Activated B cell treated with CpG ODN at 0.5 μM for 24 hours (primary cell): ENCODE measurements at regions not wholly inside any gene's neighbourhood (a gene's known extent, or its start where the extent isn't known, plus 50 kb on each side); places are given as distances from the start of the nearest gene placed in this dataset.

Experiments
- ATAC-seq: fragments of 200-7000 bp; cut with Tn5 transposase; one replicate; pipeline ENCODE4 v1.10.0; 2021; ENCODE audit warnings: low read depth, mild to moderate bottlenecking, moderate library complexity
- CTCF ChIA-PET: fragments of 350-600 bp; sonication (Branson Sonifier 250); formaldehyde crosslinking; loops from one replicate; lab custom pipeline; 2021; ENCODE audit warnings: antibody characterized with exemption; lab: Charles Lee
- POLR2A ChIA-PET: fragments of 350-600 bp; sonication (Branson Sonifier 250); formaldehyde crosslinking; loops from one replicate; lab custom pipeline; 2021; ENCODE audit warnings: antibody characterized with exemption; lab: Charles Lee
- DNase-seq: peaks from one replicate; pipeline ENCODE4 v3.0.0; 2022
- H3K27ac Mint-ChIP-seq: one replicate; pipeline ENCODE4 v1.8.0; 2020; ENCODE audit warnings: mixed read lengths
- H3K27me3 Mint-ChIP-seq: one replicate; pipeline ENCODE4 v1.8.0; 2021; ENCODE audit warnings: mixed read lengths
- H3K36me3 Mint-ChIP-seq: one replicate; pipeline ENCODE4 v1.8.0; 2021; ENCODE audit warnings: low read depth, mixed read lengths
- H3K4me1 Mint-ChIP-seq: one replicate; pipeline ENCODE4 v1.8.0; 2021; ENCODE audit warnings: mixed read lengths
- H3K4me3 Mint-ChIP-seq: one replicate; pipeline ENCODE4 v1.8.0; 2020; ENCODE audit warnings: mild to moderate bottlenecking, mixed read lengths
- H3K9me3 Mint-ChIP-seq: one replicate; pipeline ENCODE4 v1.8.0; 2020; ENCODE audit warnings: mixed read lengths
- intact Hi-C: fragments of 100-400 bp; cut with micrococcal nuclease; formaldehyde crosslinking; loops from one replicate; pipeline ENCODE4 v1.15.1; 2024
- TF ChIP-seq, protein P1 (sequence below): fragments of 200-600 bp; IDR thresholded peaks from one replicate; pipeline ENCODE4 v1.8.0; 2022; ENCODE audit warnings: antibody characterized with exemption, mild to moderate bottlenecking

GRCh38 chr20:48294196-48294595, 508.9 kb upstream of the SULF2 start:
- H3K4me1 Mint-ChIP-seq, result no peaks in the 10 kb centered on the region
- H3K9me3 Mint-ChIP-seq, result no peaks in the 10 kb centered on the region
- ATAC-seq (no peak), DNase-seq (no peak)
- POLR2A ChIA-PET, result no interaction called here
- CTCF ChIA-PET, result no interaction called here
- no peak overlapping the region for H3K4me3 Mint-ChIP-seq
- peaks cover 15% of the 10 kb centered on the region for H3K27me3 Mint-ChIP-seq
- H3K36me3 Mint-ChIP-seq, result no peaks in the 10 kb centered on the region
- intact Hi-C loops, result no loop called here
- H3K27ac Mint-ChIP-seq, result no peak overlapping the region
- TF ChIP-seq, protein P1, sequence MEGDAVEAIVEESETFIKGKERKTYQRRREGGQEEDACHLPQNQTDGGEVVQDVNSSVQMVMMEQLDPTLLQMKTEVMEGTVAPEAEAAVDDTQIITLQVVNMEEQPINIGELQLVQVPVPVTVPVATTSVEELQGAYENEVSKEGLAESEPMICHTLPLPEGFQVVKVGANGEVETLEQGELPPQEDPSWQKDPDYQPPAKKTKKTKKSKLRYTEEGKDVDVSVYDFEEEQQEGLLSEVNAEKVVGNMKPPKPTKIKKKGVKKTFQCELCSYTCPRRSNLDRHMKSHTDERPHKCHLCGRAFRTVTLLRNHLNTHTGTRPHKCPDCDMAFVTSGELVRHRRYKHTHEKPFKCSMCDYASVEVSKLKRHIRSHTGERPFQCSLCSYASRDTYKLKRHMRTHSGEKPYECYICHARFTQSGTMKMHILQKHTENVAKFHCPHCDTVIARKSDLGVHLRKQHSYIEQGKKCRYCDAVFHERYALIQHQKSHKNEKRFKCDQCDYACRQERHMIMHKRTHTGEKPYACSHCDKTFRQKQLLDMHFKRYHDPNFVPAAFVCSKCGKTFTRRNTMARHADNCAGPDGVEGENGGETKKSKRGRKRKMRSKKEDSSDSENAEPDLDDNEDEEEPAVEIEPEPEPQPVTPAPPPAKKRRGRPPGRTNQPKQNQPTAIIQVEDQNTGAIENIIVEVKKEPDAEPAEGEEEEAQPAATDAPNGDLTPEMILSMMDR, result no peak

GRCh38 chr20:48293671-48294070, 508.4 kb upstream of the SULF2 start:
- ATAC-seq, result no peak
- no peak for DNase-seq
- CTCF ChIA-PET, result no interaction called here
- intact Hi-C loops, result no loop called here
- no peaks in the 10 kb centered on the region for H3K36me3 Mint-ChIP-seq
- POLR2A ChIA-PET, result no interaction called here
- H3K4me1 Mint-ChIP-seq, result no peaks in the 10 kb centered on the region
- no peaks in the 10 kb centered on the region for H3K9me3 Mint-ChIP-seq
- no peak overlapping the region for H3K27ac Mint-ChIP-seq
- H3K27me3 Mint-ChIP-seq, result peaks cover 20% of the 10 kb centered on the region
- H3K4me3 Mint-ChIP-seq, result no peak overlapping the region
- TF ChIP-seq, protein P1, result no peak

- TF ChIP-seq, protein P1, result no peak
- CTCF ChIA-PET, result no interaction called here
- no peaks in the 10 kb centered on the region for H3K36me3 Mint-ChIP-seq
- DNase-seq (no peak), ATAC-seq (no peak)
- H3K9me3 Mint-ChIP-seq, result no peaks in the 10 kb centered on the region
- POLR2A ChIA-PET, result no interaction called here
- H3K27ac Mint-ChIP-seq, result no peak overlapping the region
- no peaks in the 10 kb centered on the region for H3K4me1 Mint-ChIP-seq
- H3K27me3 Mint-ChIP-seq, result peaks cover 24% of the 10 kb centered on the region
- no peak overlapping the region for H3K4me3 Mint-ChIP-seq
- intact Hi-C loops, result no loop called here
Observed at GRCh38 chr20:48292806-48293205, 507.5 kb upstream of the SULF2 start.

- Mint-ChIP-seq H3K9me3 (no peaks in the 10 kb centered on the region), H3K27me3 (peaks cover 24% of the 10 kb centered on the region), H3K4me1 (no peaks in the 10 kb centered on the region), H3K4me3 (no peak overlapping the region), H3K27ac (no peak overlapping the region), H3K36me3 (no peaks in the 10 kb centered on the region)
- intact Hi-C loops, result no loop called here
- CTCF ChIA-PET, result no interaction called here
- TF ChIP-seq, protein P1, result no peak
- POLR2A ChIA-PET, result no interaction called here
- no peak for ATAC-seq
- no peak for DNase-seq
Observed at GRCh38 chr20:48291896-48292295, 506.6 kb upstream of the SULF2 start.

DNA sequence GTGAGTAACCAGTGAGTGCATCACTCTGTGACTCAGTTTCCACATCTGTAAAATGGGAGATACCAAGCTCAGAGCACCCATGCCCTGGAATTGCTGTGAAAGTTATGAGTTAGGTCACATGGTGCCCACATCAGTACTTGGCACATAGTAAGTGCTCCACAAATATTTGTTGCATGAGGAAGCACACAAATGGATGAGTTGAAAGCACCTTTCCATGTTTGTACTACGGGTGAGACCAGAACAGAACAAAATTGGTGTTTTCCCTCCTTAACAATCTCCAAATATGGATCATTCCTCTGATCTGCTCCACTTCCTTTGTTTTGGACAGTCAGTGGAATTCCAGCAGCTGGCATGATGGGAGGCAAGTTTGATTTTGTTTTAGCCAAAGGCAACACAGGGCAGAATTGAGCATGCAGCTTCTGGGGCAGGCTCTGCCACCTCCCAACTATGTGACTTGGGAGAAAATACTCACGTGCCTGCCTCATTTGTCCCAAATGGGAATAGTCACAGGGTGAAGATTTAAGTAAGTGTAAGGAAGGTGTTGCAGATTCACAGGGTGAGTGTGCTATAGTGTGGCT, 503.7 kb upstream of the SULF2 start:
- no peaks in the 10 kb centered on the region for H3K9me3 Mint-ChIP-seq
- intact Hi-C loops, result no loop called here
- H3K4me1 Mint-ChIP-seq, result no peaks in the 10 kb centered on the region
- H3K27me3 Mint-ChIP-seq, result peaks cover 34% of the 10 kb centered on the region
- ChIA-PET POLR2A (no interaction called here), CTCF (no interaction called here)
- no peak overlapping the region for H3K4me3 Mint-ChIP-seq
- H3K27ac Mint-ChIP-seq, result no peak overlapping the region
- DNase-seq (no peak), ATAC-seq (no peak)
- TF ChIP-seq, protein P1, result no peak
- no peaks in the 10 kb centered on the region for H3K36me3 Mint-ChIP-seq
